ENCODE measurements at regions not wholly inside any gene's neighbourhood (a gene's known extent, or its start where the extent isn't known, plus 50 kb on each side); places are given as distances from the start of the nearest gene placed in this dataset.

DNA sequence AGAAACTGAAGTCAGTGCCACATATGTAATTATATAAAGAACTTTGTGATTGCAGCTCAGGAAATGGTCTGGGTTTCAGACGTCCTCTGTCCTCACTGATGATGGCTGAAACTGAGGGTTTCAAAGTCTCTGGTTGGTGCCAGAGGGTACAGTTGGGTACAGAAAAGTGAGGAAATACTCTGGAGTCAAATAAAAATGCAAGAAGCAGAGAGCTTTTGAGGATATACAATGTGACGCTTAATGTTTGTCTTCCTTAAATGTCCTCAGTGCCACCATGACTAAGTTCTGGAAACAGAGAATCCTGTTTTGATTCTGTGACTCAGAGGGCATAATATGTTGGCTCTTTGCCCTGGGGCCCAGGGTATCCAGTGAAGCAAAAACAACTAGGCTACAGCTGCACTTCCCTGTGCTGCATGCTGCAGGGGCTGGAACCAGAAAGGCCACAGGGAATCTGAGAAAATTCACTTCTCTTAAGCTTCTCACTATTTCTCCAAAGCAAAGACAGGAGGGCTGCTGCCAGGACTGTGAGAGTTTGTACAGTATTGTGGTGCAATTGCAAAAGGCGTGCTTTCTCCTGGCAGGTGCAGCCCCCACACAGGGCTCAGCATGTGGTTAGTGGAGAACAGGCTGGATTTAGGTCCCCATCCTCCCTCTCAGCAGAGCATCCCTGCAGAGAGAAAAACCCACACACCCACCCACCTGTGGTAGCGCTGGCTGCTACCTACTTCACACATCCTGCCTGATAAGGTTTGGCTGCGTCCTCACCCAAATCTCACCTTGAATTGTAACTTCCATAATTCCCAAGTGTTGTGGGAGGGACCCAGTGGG lies 169.5 kb upstream of the SVIL start:
- Histone ChIP-seq H3K27ac (ENCODE audit: low read depth, low read length) (peak overlapping the region; percentile 65), H3K36me3 (ENCODE audit: control insufficient read depth, insufficient read depth, low read length) (no peaks in the 10 kb centered on the region), H3K27me3 (ENCODE audit: control insufficient read depth, insufficient read depth, low read length) (no peaks in the 10 kb centered on the region), H3K9ac (ENCODE audit: low read length) (no peak overlapping the region), H3K4me1 (ENCODE audit: control insufficient read depth, insufficient read depth, low read length) (peaks cover 18% of the 10 kb centered on the region), H3K4me3 (ENCODE audit: low read length) (no peak overlapping the region)

DNA sequence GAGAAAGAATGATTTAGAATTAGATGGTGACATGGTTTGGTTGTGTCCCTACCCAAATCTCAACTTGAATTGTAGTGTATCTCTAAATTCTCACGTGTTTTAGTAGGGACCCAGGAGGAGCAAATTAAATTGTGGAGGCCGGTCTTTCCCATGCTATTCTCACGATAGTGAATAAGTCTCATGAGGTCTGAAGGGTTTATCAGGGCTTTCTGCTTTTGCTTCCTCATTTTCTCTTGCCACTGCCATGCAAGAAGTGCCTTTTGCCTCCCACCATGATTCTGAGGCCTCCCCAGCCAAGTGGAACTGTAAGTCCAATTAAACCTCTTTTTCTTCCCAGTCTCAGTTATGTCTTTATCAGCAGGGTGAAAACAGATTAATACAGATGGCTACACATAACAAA lies 167.4 kb upstream of the SVIL start:
- Histone ChIP-seq H3K36me3 (ENCODE audit: control insufficient read depth, insufficient read depth, low read length) (no peaks in the 10 kb centered on the region), H3K9ac (ENCODE audit: low read length) (no peak overlapping the region), H3K4me3 (ENCODE audit: low read length) (no peak overlapping the region), H3K4me1 (ENCODE audit: control insufficient read depth, insufficient read depth, low read length) (peaks cover 21% of the 10 kb centered on the region), H3K27me3 (ENCODE audit: control insufficient read depth, insufficient read depth, low read length) (no peaks in the 10 kb centered on the region), H3K27ac (ENCODE audit: low read depth, low read length) (no peak overlapping the region)

DNA sequence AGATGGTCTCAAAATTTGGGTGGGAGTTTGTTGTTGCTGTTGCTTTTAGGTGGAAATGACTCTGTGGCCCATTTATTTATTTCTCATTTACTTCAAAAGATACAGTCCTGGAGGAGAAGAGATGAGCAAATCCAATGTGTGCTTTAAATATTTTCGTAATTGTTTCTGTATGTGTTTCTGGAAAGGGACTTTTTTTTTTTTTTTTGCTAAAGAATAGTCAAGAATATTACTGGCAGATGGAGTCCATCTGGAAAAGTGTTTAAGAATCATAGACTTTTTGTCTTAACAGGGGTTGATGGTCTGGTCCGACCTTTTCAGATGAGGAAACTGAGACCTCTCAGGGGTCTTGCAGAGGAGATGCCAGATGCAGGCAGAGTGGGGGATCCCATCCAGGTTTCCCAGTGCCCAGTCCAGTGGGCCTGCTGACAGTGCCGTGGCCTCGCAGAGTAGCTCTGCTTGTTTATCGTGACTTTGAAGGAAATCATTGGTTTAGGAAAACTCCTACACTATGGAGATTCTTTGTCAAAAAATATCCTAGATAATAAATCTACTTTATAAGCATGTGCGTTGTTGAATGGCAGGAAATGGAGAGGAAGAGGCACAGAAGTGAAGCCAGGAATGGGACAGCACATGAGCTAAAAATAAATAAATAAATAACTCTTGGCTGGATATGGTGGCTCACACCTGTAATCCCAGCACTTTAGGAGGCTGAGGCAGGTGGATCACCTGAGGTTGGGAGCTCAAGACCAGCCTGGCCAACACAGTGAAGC lies 164.3 kb upstream of the SVIL start:
- Histone ChIP-seq H3K36me3 (ENCODE audit: control insufficient read depth, insufficient read depth, low read length) (no peaks in the 10 kb centered on the region), H3K27ac (ENCODE audit: low read depth, low read length) (no peak overlapping the region), H3K4me3 (ENCODE audit: low read length) (no peak overlapping the region), H3K9ac (ENCODE audit: low read length) (no peak overlapping the region), H3K4me1 (ENCODE audit: control insufficient read depth, insufficient read depth, low read length) (peaks cover 29% of the 10 kb centered on the region), H3K27me3 (ENCODE audit: control insufficient read depth, insufficient read depth, low read length) (no peaks in the 10 kb centered on the region)

DNA sequence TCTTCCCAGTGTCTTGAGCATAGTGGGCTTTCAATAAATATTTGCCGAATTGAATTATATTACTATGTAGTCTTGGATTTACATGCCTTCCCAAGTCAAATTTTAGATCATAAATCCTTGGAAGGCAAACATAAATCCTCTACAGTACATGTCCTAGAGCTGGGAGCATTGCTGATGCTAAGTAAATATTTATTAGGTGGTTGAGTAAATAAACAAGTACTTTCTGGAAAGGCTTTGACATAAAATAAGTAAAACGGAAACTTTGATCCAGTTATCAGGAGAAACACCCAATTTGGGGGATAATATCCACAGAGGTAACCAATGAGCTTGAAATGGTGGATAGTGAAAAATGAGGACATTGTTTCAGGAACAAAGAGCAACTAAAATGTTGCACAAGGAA lies 162.8 kb upstream of the SVIL start:
- H3K4me3 ChIP-seq (ENCODE audit: low read length), result no peak overlapping the region
- no peaks in the 10 kb centered on the region for H3K27me3 ChIP-seq (ENCODE audit: control insufficient read depth, insufficient read depth, low read length)
- peak overlapping the region; percentile 98 for H3K27ac ChIP-seq (ENCODE audit: low read depth, low read length)
- H3K9ac ChIP-seq (ENCODE audit: low read length), result no peak overlapping the region
- H3K36me3 ChIP-seq (ENCODE audit: control insufficient read depth, insufficient read depth, low read length), result no peaks in the 10 kb centered on the region
- H3K4me1 ChIP-seq (ENCODE audit: control insufficient read depth, insufficient read depth, low read length), result peaks cover 20% of the 10 kb centered on the region

DNA sequence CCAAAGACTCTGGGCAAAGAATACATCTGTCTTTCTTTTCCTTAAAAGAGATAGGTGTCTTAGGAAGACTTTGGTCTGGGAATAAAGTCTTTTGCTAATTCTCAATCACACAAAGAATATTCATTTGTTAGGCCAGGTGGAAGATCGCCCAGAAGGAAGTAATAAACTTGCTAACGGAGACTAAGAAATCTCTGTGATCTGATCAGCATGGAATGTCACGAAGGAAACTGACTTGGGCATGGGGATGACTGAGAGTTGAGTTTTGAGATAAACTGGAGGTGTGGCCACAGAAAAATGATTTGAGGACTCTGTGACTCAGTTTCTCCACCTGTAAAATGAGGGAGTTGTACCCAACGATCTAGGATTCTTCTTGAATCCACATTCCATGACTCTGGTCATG lies 161.1 kb upstream of the SVIL start:
- H3K4me1 ChIP-seq (ENCODE audit: control insufficient read depth, insufficient read depth, low read length), result peaks cover 20% of the 10 kb centered on the region
- no peak overlapping the region for H3K9ac ChIP-seq (ENCODE audit: low read length)
- no peaks in the 10 kb centered on the region for H3K36me3 ChIP-seq (ENCODE audit: control insufficient read depth, insufficient read depth, low read length)
- no peak overlapping the region for H3K4me3 ChIP-seq (ENCODE audit: low read length)
- H3K27ac ChIP-seq (ENCODE audit: low read depth, low read length), result peak overlapping the region; percentile 98
- no peaks in the 10 kb centered on the region for H3K27me3 ChIP-seq (ENCODE audit: control insufficient read depth, insufficient read depth, low read length)

DNA sequence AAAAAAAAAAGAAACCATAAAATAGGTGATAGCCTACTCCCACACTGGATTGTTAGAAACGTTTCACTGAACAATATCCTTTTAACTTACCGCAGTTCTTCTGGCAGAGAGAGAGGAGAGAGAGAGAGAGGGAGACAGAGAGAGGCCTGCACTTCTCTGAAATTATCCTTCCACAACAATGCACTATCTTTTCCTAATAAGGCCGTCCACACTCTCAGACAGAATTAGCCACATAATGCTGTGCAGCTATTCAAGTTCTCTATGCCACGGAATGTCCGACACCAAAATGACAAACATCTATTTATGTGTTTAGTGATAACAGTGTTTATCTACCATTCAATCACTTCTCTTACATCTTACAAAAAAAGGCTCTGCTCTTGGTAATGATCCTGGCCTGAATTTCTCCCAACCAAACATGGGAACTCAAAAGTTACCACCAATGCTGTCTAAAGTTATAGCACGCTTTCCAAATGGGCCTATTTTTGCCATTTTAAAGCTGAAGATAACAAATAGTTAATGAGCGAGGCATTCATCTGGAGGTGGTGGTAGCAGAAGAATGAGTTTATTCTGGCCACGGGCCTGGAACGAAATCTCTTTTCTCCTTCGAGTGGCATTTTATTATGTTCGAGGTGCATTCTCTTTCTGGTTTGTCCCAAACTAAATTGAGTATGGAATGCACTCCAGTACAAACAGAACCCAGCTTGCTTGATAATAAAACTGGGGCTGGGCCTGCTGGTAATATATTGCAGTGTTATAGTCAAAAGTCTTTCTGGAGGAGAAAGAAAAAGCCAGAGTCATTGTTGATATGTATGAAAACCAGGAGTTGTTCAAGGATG lies 160.2 kb upstream of the SVIL start:
- Histone ChIP-seq H3K36me3 (ENCODE audit: control insufficient read depth, insufficient read depth, low read length) (no peaks in the 10 kb centered on the region), H3K27me3 (ENCODE audit: control insufficient read depth, insufficient read depth, low read length) (no peaks in the 10 kb centered on the region), H3K27ac (ENCODE audit: low read depth, low read length) (peak overlapping the region; percentile 98), H3K9ac (ENCODE audit: low read length) (no peak overlapping the region), H3K4me1 (ENCODE audit: control insufficient read depth, insufficient read depth, low read length) (peaks cover 20% of the 10 kb centered on the region), H3K4me3 (ENCODE audit: low read length) (no peak overlapping the region)

DNA sequence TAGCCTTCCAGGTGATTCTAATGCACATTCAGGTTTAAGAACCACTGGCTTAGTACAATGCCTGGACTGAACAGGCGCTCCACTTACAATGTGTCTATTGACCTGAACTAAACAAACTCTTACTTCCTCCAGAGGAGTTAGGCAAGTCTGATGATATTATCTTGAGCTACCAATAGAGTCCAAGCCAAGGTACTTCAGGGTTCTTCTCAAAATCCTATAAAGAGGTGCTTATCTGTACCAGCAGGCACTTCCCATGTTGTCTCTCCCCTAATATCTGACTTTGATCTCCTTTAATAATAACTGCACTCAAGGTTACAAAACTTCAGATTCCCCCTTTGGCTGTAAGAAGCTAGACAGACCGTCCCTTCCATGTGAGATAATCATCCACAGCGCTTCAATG lies 157.0 kb upstream of the SVIL start:
- Histone ChIP-seq H3K4me1 (ENCODE audit: control insufficient read depth, insufficient read depth, low read length) (peaks cover 22% of the 10 kb centered on the region), H3K9ac (ENCODE audit: low read length) (no peak overlapping the region), H3K36me3 (ENCODE audit: control insufficient read depth, insufficient read depth, low read length) (no peaks in the 10 kb centered on the region), H3K4me3 (ENCODE audit: low read length) (no peak overlapping the region), H3K27ac (ENCODE audit: low read depth, low read length) (peak overlapping the region; percentile 52), H3K27me3 (ENCODE audit: control insufficient read depth, insufficient read depth, low read length) (no peaks in the 10 kb centered on the region)

DNA sequence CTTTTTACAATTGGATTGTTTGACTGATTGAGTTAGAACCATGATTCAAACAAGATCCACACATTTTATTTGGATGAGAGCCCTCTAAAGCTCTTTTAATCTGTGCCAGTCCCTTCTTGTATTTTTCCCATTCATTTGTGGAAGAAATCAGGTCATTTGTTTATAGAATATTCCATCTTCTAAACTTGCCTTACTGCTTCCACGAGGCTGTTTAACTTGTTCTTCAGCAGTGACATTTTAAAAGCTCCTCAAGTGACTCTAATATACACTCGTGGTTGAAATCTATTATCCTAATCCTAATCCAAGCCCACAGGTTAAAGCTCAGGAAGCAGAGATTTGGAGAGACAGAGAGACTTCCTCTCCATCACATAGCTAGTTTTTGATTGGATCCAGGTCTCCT lies 155.4 kb upstream of the SVIL start:
- no peak overlapping the region for H3K9ac ChIP-seq (ENCODE audit: low read length)
- peaks cover 14% of the 10 kb centered on the region for H3K4me1 ChIP-seq (ENCODE audit: control insufficient read depth, insufficient read depth, low read length)
- H3K27ac ChIP-seq (ENCODE audit: low read depth, low read length), result peak overlapping the region; percentile 79
- no peaks in the 10 kb centered on the region for H3K36me3 ChIP-seq (ENCODE audit: control insufficient read depth, insufficient read depth, low read length)
- H3K27me3 ChIP-seq (ENCODE audit: control insufficient read depth, insufficient read depth, low read length), result no peaks in the 10 kb centered on the region
- no peak overlapping the region for H3K4me3 ChIP-seq (ENCODE audit: low read length)

DNA sequence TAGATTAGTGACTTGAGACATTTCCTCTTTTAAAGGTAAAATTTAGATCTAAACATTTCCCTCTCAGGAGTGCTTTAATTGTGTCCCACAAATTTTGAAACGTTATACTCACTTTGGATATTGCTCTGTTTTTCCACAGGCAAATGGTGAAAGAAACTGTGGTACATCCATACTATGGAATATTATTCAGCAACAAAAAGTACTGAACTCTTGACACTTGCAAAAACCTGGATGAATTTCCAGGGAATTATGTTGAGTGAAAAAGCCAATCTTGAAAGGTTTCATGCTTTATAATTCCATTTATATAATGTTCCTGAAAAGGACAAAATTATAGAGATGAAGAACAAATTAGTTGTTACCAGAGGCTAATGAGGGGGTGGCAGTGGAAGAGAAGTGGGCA lies 153.3 kb upstream of the SVIL start:
- Histone ChIP-seq H3K36me3 (ENCODE audit: control insufficient read depth, insufficient read depth, low read length) (no peaks in the 10 kb centered on the region), H3K4me1 (ENCODE audit: control insufficient read depth, insufficient read depth, low read length) (peaks cover 16% of the 10 kb centered on the region), H3K9ac (ENCODE audit: low read length) (no peak overlapping the region), H3K27me3 (ENCODE audit: control insufficient read depth, insufficient read depth, low read length) (no peaks in the 10 kb centered on the region), H3K27ac (ENCODE audit: low read depth, low read length) (no peak overlapping the region), H3K4me3 (ENCODE audit: low read length) (no peak overlapping the region)

DNA sequence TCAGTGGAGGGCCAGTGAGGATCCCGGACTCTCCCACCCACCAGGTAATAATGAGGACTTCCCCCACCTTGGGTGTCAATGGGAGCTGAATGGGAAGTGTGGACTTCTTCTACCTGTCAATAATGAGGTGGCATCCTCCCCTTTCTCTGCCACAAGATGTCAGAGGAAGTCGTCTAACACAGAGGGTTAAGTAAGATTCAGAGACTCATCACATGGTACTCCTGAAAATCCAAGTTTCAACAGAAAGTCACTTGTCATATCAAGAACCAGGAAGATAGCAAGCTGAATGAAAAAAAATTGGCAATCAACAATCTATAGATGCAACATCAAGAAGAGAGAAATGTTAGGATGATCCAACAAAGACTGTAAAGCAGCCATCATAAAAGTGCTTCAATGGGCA lies 150.9 kb upstream of the SVIL start:
- Histone ChIP-seq H3K4me1 (ENCODE audit: control insufficient read depth, insufficient read depth, low read length) (peaks cover 16% of the 10 kb centered on the region), H3K27me3 (ENCODE audit: control insufficient read depth, insufficient read depth, low read length) (no peaks in the 10 kb centered on the region), H3K4me3 (ENCODE audit: low read length) (no peak overlapping the region), H3K9ac (ENCODE audit: low read length) (no peak overlapping the region), H3K27ac (ENCODE audit: low read depth, low read length) (no peak overlapping the region), H3K36me3 (ENCODE audit: control insufficient read depth, insufficient read depth, low read length) (no peaks in the 10 kb centered on the region)

DNA sequence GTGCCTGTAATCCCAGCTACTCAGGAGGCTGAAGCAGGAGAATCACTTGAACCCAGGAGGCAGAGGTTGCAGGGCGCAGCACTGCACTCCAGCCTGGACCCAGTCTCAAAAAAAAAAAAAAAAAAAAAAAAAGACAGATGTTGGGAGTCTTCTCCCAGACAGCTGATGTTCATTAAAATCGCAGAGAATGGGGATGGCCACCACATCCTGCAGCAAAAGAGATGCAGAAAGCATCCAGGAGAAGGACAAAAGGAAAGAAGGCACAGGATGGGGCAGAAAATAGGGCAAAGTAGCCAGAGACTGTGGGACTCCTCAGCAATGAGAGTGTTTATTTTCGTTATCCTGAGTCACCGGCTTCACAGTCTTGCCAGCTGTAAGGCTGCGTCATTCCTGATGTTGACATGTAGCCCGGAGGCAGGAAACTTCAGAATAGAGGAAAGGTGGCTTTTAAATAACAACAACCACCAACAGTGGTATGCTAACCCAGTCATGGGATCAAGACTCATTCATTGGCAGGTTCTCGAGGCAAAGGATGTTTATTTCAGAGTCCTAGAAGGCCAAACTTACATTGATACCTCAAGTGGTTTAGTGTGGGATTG lies 149.5 kb upstream of the SVIL start:
- Histone ChIP-seq H3K4me3 (ENCODE audit: low read length) (peak overlapping the region; percentile 21), H3K36me3 (ENCODE audit: control insufficient read depth, insufficient read depth, low read length) (no peaks in the 10 kb centered on the region), H3K27ac (ENCODE audit: low read depth, low read length) (peak overlapping the region; percentile 83), H3K9ac (ENCODE audit: low read length) (no peak overlapping the region), H3K4me1 (ENCODE audit: control insufficient read depth, insufficient read depth, low read length) (peaks cover 15% of the 10 kb centered on the region), H3K27me3 (ENCODE audit: control insufficient read depth, insufficient read depth, low read length) (no peaks in the 10 kb centered on the region)

Data from rectal smooth muscle tissue (tissue), 1 donor.